ENCODE measurements at regions not wholly inside any gene's neighbourhood (a gene's known extent, or its start where the extent isn't known, plus 50 kb on each side); places are given as distances from the start of the nearest gene placed in this dataset.
A peak's percentile ranks its signal among the peaks of the same experiment; 100 is the strongest.
"Not testable (repeated sequence)": the region's sequence is repeated elsewhere in the genome, so short reads cannot be mapped to it uniquely, and the experiment has no call there.

DNA sequence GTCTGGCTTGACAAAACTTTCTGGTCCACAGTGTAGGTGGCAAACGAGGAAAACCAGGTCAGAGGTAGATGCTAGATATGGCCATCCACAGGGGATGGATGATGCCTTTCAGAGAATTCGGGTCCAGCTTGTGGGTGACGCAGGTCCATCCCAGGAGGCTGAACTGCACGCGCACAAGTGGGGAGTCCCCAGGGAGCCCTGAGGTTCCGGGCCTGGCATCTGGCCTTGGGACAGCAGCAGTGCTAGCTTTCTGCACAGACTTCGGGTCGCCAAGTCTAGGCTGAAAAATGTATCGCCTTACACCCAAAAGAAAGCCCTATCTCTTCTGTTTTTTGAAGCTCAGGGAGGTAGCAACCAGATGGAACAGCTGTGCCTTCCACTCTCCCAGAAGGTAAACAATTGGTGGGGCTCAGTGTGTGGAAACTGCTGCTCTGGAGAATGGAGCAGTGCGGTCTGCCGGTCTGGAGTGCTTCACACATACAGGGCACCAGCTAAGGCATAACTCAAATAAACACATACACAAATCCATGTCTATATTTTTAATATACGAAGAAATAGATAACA lies 119.3 kb upstream of the ACBD5 start:
- no peak for ATAC-seq (ENCODE audit: insufficient read depth, low FRiP score)
- no peak for DNase-seq
- Histone ChIP-seq H3K4me3 (no peak overlapping the region), H3K9me3 (ENCODE audit: control insufficient read depth in 4 of 4, insufficient read depth in 3 of 4, low read length in 3 of 4) (no peaks in the 10 kb centered on the region), H3K27ac (ENCODE audit: low read depth in 1 of 2, low read length in 1 of 2) (no peak overlapping the region), H3K4me1 (ENCODE audit: control insufficient read depth in 5 of 5, insufficient read depth in 5 of 5, low read length in 5 of 5) (no peaks in the 10 kb centered on the region), H3K9ac (ENCODE audit: insufficient read depth in 1 of 2, low read length in 2 of 2) (no peak overlapping the region), H3K36me3 (ENCODE audit: control insufficient read depth in 4 of 4, insufficient read depth in 4 of 4, low read length in 4 of 4) (no peaks in the 10 kb centered on the region), H3K27me3 (ENCODE audit: control insufficient read depth in 3 of 3, insufficient read depth in 3 of 3, low read length in 2 of 3) (no peaks in the 10 kb centered on the region)
- 80 to 89% methylated on average over 12 of the region's 12 CpGs for WGBS, 2 donors
- TF ChIP-seq, protein P1, sequence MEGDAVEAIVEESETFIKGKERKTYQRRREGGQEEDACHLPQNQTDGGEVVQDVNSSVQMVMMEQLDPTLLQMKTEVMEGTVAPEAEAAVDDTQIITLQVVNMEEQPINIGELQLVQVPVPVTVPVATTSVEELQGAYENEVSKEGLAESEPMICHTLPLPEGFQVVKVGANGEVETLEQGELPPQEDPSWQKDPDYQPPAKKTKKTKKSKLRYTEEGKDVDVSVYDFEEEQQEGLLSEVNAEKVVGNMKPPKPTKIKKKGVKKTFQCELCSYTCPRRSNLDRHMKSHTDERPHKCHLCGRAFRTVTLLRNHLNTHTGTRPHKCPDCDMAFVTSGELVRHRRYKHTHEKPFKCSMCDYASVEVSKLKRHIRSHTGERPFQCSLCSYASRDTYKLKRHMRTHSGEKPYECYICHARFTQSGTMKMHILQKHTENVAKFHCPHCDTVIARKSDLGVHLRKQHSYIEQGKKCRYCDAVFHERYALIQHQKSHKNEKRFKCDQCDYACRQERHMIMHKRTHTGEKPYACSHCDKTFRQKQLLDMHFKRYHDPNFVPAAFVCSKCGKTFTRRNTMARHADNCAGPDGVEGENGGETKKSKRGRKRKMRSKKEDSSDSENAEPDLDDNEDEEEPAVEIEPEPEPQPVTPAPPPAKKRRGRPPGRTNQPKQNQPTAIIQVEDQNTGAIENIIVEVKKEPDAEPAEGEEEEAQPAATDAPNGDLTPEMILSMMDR (IDR thresholded peaks at IDR 0.05; ENCODE audit: control extremely low read depth, extremely low read depth): no peak

DNA sequence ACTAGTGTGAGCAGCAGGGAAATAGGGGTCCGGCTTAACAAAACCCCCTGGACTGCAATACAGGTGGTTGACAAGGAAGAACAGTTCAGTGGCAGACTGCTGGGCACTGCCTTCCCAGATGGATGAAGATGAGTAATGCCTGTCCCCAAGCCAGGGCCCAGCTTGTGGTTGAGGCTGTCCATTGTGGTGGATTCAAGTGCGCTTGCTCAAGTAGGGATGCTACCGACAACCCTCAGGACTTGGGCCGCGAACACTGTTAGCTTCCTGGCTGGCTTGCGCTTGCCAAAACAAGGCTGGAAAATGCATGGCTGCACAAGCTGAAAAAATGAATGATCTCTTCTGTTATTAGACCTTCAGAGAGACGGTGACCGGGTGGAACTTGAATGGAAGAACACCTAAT lies 116.1 kb upstream of the ACBD5 start:
- ATAC-seq (ENCODE audit: insufficient read depth, low FRiP score): no peak
- Histone ChIP-seq H3K4me1 (ENCODE audit: control insufficient read depth in 5 of 5, insufficient read depth in 5 of 5, low read length in 5 of 5) (no peaks in the 10 kb centered on the region), H3K27me3 (ENCODE audit: control insufficient read depth in 3 of 3, insufficient read depth in 3 of 3, low read length in 2 of 3) (no peaks in the 10 kb centered on the region), H3K36me3 (ENCODE audit: control insufficient read depth in 4 of 4, insufficient read depth in 4 of 4, low read length in 4 of 4) (no peaks in the 10 kb centered on the region), H3K9ac (ENCODE audit: insufficient read depth in 1 of 2, low read length in 2 of 2) (no peak overlapping the region), H3K4me3 (no peak overlapping the region), H3K27ac (ENCODE audit: low read depth in 1 of 2, low read length in 1 of 2) (no peak overlapping the region), H3K9me3 (ENCODE audit: control insufficient read depth in 4 of 4, insufficient read depth in 3 of 4, low read length in 3 of 4) (no peaks in the 10 kb centered on the region)
- no peak for DNase-seq
- TF ChIP-seq, protein P1 (IDR thresholded peaks at IDR 0.05; ENCODE audit: control extremely low read depth, extremely low read depth): no peak
- 93 to 95% methylated on average over 8 of the region's 8 CpGs for WGBS, 2 donors

DNA sequence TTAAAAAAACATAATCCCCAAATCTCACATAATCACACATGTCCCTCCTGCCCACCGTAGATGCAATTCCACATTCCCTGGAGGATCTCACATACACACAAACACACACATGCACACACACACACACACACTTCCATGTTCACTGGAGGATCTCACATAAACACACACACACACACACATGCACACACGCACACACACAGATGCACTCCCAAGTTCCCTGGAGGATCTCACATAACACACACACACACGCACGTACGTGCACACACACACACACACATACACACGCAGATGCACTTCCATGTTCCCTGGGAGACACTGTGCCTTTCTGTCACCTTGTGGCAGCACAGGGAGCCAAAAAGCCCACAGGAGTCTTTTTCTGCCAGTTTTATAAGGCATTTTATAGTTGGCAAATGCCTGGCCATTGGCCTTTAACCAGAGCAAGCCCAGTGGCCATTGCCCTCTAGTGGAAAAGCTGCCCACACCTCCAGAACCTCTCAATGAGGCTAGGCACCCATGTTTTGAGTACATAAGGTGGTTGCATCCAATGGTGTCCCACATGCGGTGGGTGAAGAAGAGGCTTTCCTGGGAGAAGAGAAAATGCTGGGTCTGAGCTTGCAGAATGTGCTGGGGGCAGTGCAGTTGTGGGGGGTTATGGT lies 115.4 kb upstream of the ACBD5 start:
- WGBS, 2 donors: 91 to 97% methylated on average over 7 of the region's 7 CpGs
- Histone ChIP-seq H3K4me1 (ENCODE audit: control insufficient read depth in 5 of 5, insufficient read depth in 5 of 5, low read length in 5 of 5) (no peaks in the 10 kb centered on the region), H3K4me3 (no peak overlapping the region), H3K27ac (ENCODE audit: low read depth in 1 of 2, low read length in 1 of 2) (no peak overlapping the region), H3K27me3 (ENCODE audit: control insufficient read depth in 3 of 3, insufficient read depth in 3 of 3, low read length in 2 of 3) (no peaks in the 10 kb centered on the region), H3K9me3 (ENCODE audit: control insufficient read depth in 4 of 4, insufficient read depth in 3 of 4, low read length in 3 of 4) (no peaks in the 10 kb centered on the region), H3K36me3 (ENCODE audit: control insufficient read depth in 4 of 4, insufficient read depth in 4 of 4, low read length in 4 of 4) (no peaks in the 10 kb centered on the region), H3K9ac (ENCODE audit: insufficient read depth in 1 of 2, low read length in 2 of 2) (no peak overlapping the region)
- DNase-seq (no peak), ATAC-seq (ENCODE audit: insufficient read depth, low FRiP score) (no peak)
- TF ChIP-seq, protein P1 (IDR thresholded peaks at IDR 0.05; ENCODE audit: control extremely low read depth, extremely low read depth): no peak

DNA sequence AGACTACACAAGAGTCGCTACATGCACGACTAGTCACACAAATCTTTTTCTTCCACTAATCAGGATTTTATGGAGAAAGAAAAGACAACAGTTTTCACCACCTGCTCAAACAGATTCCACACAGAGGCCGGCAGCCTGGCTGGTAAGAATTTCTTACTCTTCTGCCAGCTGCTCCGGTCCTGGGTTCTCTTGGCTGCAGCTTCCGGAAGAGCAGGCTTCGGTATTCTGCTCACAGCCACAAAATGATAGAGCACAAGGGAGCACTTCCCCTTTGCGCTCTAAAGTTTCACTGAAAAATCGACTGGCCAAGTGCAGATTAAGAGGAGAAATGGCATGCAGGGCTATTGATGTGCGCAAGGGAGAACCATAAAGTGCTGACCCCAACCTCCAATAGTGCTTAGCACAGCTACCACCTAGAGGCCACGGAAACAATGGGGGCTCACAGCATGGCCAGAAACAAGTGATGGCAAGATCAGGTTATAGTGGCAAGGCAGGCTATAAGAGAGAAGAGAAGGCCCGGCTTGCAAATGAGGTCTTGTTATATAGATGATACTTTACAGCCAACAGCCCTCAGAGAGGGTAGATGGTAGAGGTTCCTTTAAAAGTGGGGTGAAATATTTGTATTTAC lies 114.2 kb upstream of the ACBD5 start:
- H3K9ac ChIP-seq (ENCODE audit: insufficient read depth in 1 of 2, low read length in 2 of 2); H3K4me3 ChIP-seq; H3K4me1 ChIP-seq (ENCODE audit: control insufficient read depth in 5 of 5, insufficient read depth in 5 of 5, low read length in 5 of 5); H3K36me3 ChIP-seq (ENCODE audit: control insufficient read depth in 4 of 4, insufficient read depth in 4 of 4, low read length in 4 of 4); H3K27ac ChIP-seq (ENCODE audit: low read depth in 1 of 2, low read length in 1 of 2); DNase-seq; H3K27me3 ChIP-seq (ENCODE audit: control insufficient read depth in 3 of 3, insufficient read depth in 3 of 3, low read length in 2 of 3); H3K9me3 ChIP-seq (ENCODE audit: control insufficient read depth in 4 of 4, insufficient read depth in 3 of 4, low read length in 3 of 4): not testable (repeated sequence)
- 49 to 55% methylated on average over 10 to 11 of the region's 11 CpGs for WGBS, 2 donors
- peak; percentile 58 for ATAC-seq (ENCODE audit: insufficient read depth, low FRiP score)

DNA sequence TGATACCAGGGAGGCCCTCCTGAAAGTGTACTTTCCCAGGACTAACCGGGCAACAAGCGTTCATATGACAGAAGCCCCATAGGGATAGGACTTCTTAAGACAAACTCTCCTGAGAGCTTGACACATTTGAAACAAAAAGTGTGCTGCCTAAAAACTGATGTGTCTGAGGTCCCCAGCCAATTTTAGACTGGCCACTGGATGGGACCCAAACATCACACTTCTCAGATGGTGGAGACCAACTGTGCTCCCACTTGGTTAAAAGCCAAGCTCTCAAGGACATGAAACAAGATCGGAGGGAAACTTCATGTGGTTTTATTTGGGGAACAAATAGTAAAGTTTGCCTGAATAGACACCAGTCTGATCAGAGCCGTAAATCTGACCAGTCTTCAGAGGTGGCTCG lies 113.5 kb upstream of the ACBD5 start:
- H3K27ac ChIP-seq (ENCODE audit: low read depth in 1 of 2, low read length in 1 of 2); H3K27me3 ChIP-seq (ENCODE audit: control insufficient read depth in 3 of 3, insufficient read depth in 3 of 3, low read length in 2 of 3); DNase-seq; H3K4me1 ChIP-seq (ENCODE audit: control insufficient read depth in 5 of 5, insufficient read depth in 5 of 5, low read length in 5 of 5); H3K9ac ChIP-seq (ENCODE audit: insufficient read depth in 1 of 2, low read length in 2 of 2); H3K4me3 ChIP-seq; H3K36me3 ChIP-seq (ENCODE audit: control insufficient read depth in 4 of 4, insufficient read depth in 4 of 4, low read length in 4 of 4); H3K9me3 ChIP-seq (ENCODE audit: control insufficient read depth in 4 of 4, insufficient read depth in 3 of 4, low read length in 3 of 4); ATAC-seq (ENCODE audit: insufficient read depth, low FRiP score): not testable (repeated sequence)
- WGBS, 2 donors: 66 to 71% methylated on average over 5 of the region's 5 CpGs
